ENCODE measurements at regions not wholly inside any gene's neighbourhood (a gene's known extent, or its start where the extent isn't known, plus 50 kb on each side); places are given as distances from the start of the nearest gene placed in this dataset.

- no peak overlapping the region for H3K4me3 ChIP-seq (ENCODE audit: low read depth, low read length)
- no peaks in the 10 kb centered on the region for H3K9me3 ChIP-seq
- H3K27me3 ChIP-seq = no peaks in the 10 kb centered on the region
- no peaks in the 10 kb centered on the region for H3K36me3 ChIP-seq
- DNase-seq = no peak
- TF ChIP-seq CTCF (IDR thresholded peaks at IDR 0.05; ENCODE audit: low read depth, low read length) = no peak
- no peaks in the 10 kb centered on the region for H3K4me1 ChIP-seq
Measured at GRCh38 chr2:177064422-177064821, 148.2 kb upstream of the HNRNPA3 start.

GRCh38 chr2:177068967-177069366, 143.6 kb upstream of the HNRNPA3 start:
- TF ChIP-seq CTCF (IDR thresholded peaks at IDR 0.05; ENCODE audit: low read depth, low read length) = no peak
- no peaks in the 10 kb centered on the region for H3K36me3 ChIP-seq

GRCh38 chr2:177072090-177072489, 140.5 kb upstream of the HNRNPA3 start:
- H3K4me3 ChIP-seq (ENCODE audit: low read depth, low read length) = no peak overlapping the region
- H3K27me3 ChIP-seq = no peaks in the 10 kb centered on the region
- no peak for TF ChIP-seq CTCF (IDR thresholded peaks at IDR 0.05; ENCODE audit: low read depth, low read length)
- DNase-seq = no peak
- H3K9me3 ChIP-seq = no peaks in the 10 kb centered on the region
- no peaks in the 10 kb centered on the region for H3K36me3 ChIP-seq
- H3K4me1 ChIP-seq = no peaks in the 10 kb centered on the region

More at GRCh38 chr2:177068967-177069366, 143.6 kb upstream of the HNRNPA3 start:
- H3K9me3 ChIP-seq = no peaks in the 10 kb centered on the region
- H3K4me3 ChIP-seq (ENCODE audit: low read depth, low read length) = no peak overlapping the region
- no peaks in the 10 kb centered on the region for H3K27me3 ChIP-seq
- DNase-seq = no peak
- no peaks in the 10 kb centered on the region for H3K4me1 ChIP-seq

GRCh38 chr2:177073611-177074010, 139.0 kb upstream of the HNRNPA3 start:
- Histone ChIP-seq H3K4me3 (ENCODE audit: low read depth, low read length) (no peak overlapping the region), H3K9me3 (no peaks in the 10 kb centered on the region), H3K4me1 (no peaks in the 10 kb centered on the region), H3K27me3 (no peaks in the 10 kb centered on the region), H3K36me3 (no peaks in the 10 kb centered on the region)
- DNase-seq = no peak
- TF ChIP-seq CTCF (IDR thresholded peaks at IDR 0.05; ENCODE audit: low read depth, low read length) = no peak

GRCh38 chr2:177074099-177074710, 138.4 kb upstream of the HNRNPA3 start:
- no peak for TF ChIP-seq CTCF (IDR thresholded peaks at IDR 0.05; ENCODE audit: low read depth, low read length)
- H3K27me3 ChIP-seq = no peaks in the 10 kb centered on the region
- H3K4me3 ChIP-seq (ENCODE audit: low read depth, low read length) = no peak overlapping the region
- no peaks in the 10 kb centered on the region for H3K9me3 ChIP-seq
- H3K4me1 ChIP-seq = no peaks in the 10 kb centered on the region
- DNase-seq = no peak
- no peaks in the 10 kb centered on the region for H3K36me3 ChIP-seq

GRCh38 chr2:177075254-177075653, 137.3 kb upstream of the HNRNPA3 start:
- no peaks in the 10 kb centered on the region for H3K36me3 ChIP-seq
- no peaks in the 10 kb centered on the region for H3K4me1 ChIP-seq
- DNase-seq = no peak
- no peaks in the 10 kb centered on the region for H3K9me3 ChIP-seq
- H3K4me3 ChIP-seq (ENCODE audit: low read depth, low read length) = no peak overlapping the region
- H3K27me3 ChIP-seq = no peaks in the 10 kb centered on the region
- TF ChIP-seq CTCF (IDR thresholded peaks at IDR 0.05; ENCODE audit: low read depth, low read length) = no peak
